Fibroblast of lung (primary cell): ENCODE measurements at regions not wholly inside any gene's neighbourhood (a gene's known extent, or its start where the extent isn't known, plus 50 kb on each side); places are given as distances from the start of the nearest gene placed in this dataset.

Experiments used
- CTCF ChIP-seq, 2 donors: IDR thresholded peaks in 1 of 2; conservative IDR thresholded peaks in 1 of 2; 1 replicate in 1 of 2; 2 replicates in 1 of 2; pipeline ENCODE4 v1.5.1; 2011 to 2012; ENCODE audit warnings: low read length in 2 of 2, control low read depth in 1 of 2, inconsistent platforms in 1 of 2, low read depth in 1 of 2, mild to moderate bottlenecking in 1 of 2
- EZH2 ChIP-seq: IDR thresholded peaks from 2 replicates; pipeline ENCODE4 v1.5.1; 2012; ENCODE audit warnings: low read length, control low read depth, mild to moderate bottlenecking; ENCODE audit errors: missing control alignments

DNA sequence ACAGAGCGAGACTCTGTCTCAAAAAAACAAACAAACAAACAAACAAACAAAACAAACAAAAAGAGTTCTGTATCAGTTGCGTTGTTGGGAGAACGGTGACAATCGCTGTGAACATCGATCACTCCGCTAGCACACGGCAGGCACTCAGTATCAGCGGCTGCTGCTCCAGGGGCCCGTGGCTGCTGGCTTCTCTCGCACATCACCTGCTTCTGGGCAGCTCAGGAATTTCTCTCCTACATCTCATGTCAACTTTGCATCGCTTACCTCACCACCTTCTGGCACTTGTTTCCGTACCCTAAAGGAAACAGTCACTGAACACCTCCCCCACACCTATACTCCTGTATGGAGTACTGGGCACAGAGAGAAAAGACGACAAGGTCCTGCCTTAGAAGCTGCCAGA is 70.3 kb upstream of the WNT7B start:
- TF ChIP-seq CTCF (conservative IDR thresholded peaks at IDR 0.05 in 1 of 2, IDR thresholded peaks at IDR 0.05 in 1 of 2; ENCODE audit: low read depth in 1 of 2, low read length in 2 of 2) (no peak), EZH2 (no peak)
